A549 (cell line): ENCODE measurements at regions not wholly inside any gene's neighbourhood (a gene's known extent, or its start where the extent isn't known, plus 50 kb on each side); places are given as distances from the start of the nearest gene placed in this dataset.

ENCODE experiments used
- ATAC-seq, 2 experiments: fragments of 200-7000 bp in 1 of 2; fragments of >200 bp in 1 of 2; cut with Nextera tagmentation in 1 of 2; cut with Tn5 transposase in 1 of 2; 3 replicates each; pipeline versions ENCODE4 v1.8.0 to v1.9.1; 2018 to 2020; ENCODE audit warnings: mild to moderate bottlenecking in 1 of 2, moderate library complexity in 1 of 2
- CTCF ChIA-PET: fragments of 300-600 bp; sonication (Branson Sonifier 250); formaldehyde crosslinking; extraction: SDS; loops from one replicate; lab custom pipeline; 2021; ENCODE audit warnings: antibody characterized with exemption, inconsistent platforms; lab: Yijun Ruan, JAX
- POLR2A ChIA-PET: fragments of 350-600 bp; formaldehyde crosslinking; extraction: SDS; loops from one replicate; lab custom pipeline; 2021; ENCODE audit warnings: antibody characterized with exemption, inconsistent platforms; lab: Yijun Ruan, JAX
- DNase-seq, 2 experiments: peaks; one replicate each; pipeline versions ENCODE4 v3.0.0 to v3.0.0-alpha.2; 2011 to 2016; ENCODE audit warnings: low read depth in 1 of 2, low spot score in 1 of 2
- FAIRE-seq: peaks from 2 replicates; lab custom pipeline; 2011; peaks lifted over from hg19 to GRCh38; lab: Jason Lieb, UNC
- H3K27ac ChIP-seq, 2 experiments: fragments of >200 bp; sonication (Bioruptor Twin); formaldehyde crosslinking; 3 replicates each; pipeline ENCODE4 v1.5.1; 2016 to 2017
- H3K4me1 ChIP-seq: fragments of >200 bp; sonication (Bioruptor Twin); formaldehyde crosslinking; 3 replicates; pipeline ENCODE4 v1.6.1; 2016
- H3K4me2 ChIP-seq: fragments of >200 bp; sonication (Bioruptor Twin); formaldehyde crosslinking; 3 replicates; pipeline ENCODE4 v1.6.1; 2016
- H3K4me3 ChIP-seq: fragments of >200 bp; sonication (Bioruptor Twin); formaldehyde crosslinking; 3 replicates; pipeline ENCODE4 v1.5.1; 2016
- H3K9me3 ChIP-seq: fragments of >200 bp; sonication (Bioruptor Twin); formaldehyde crosslinking; 3 replicates; pipeline ENCODE4 v1.6.1; 2016
- BHLHE40 ChIP-seq: IDR thresholded peaks from 2 replicates; pipeline ENCODE4 v1.6.1; 2012; ENCODE audit warnings: low read depth, low read length, inconsistent platforms
- CBX8 ChIP-seq: fragments of 200-600 bp; sonication (generic); IDR thresholded peaks from 2 replicates; pipeline ENCODE4 v1.6.1; 2016
- EP300 ChIP-seq, 2 experiments: fragments of >200 bp; sonication (Bioruptor Twin); formaldehyde crosslinking; IDR thresholded peaks; 2 replicates in 1 of 2; 3 replicates in 1 of 2; pipeline ENCODE4 v1.6.1; 2016 to 2017
- FOSB ChIP-seq: fragments of 250-450 bp; sonication (Bioruptor Pico); IDR thresholded peaks from 2 replicates; pipeline ENCODE4 v1.5.0; 2020; ENCODE audit warnings: mild to moderate bottlenecking, moderate library complexity
- GATA3 ChIP-seq: IDR thresholded peaks from 2 replicates; pipeline ENCODE4 v1.6.1; 2012; ENCODE audit warnings: borderline replicate concordance
- HDAC2 ChIP-seq: fragments of 200-600 bp; sonication (generic); IDR thresholded peaks from 2 replicates; pipeline ENCODE4 v1.6.1; 2016
- HES2 ChIP-seq: fragments of >200 bp; sonication (Bioruptor Twin); formaldehyde crosslinking; IDR thresholded peaks from 2 replicates; pipeline ENCODE4 v1.6.1; 2016
- HOXA7 ChIP-seq: fragments of 250-450 bp; sonication (Bioruptor Pico); IDR thresholded peaks from 2 replicates; pipeline ENCODE4 v1.5.0; 2020; ENCODE audit warnings: mild to moderate bottlenecking, moderate library complexity
- HOXB13 ChIP-seq: fragments of 250-450 bp; sonication (Bioruptor Pico); IDR thresholded peaks from 2 replicates; pipeline ENCODE4 v1.5.0; 2020; ENCODE audit warnings: low read depth, mild to moderate bottlenecking, moderate library complexity
- KDM1A ChIP-seq: fragments of 200-600 bp; sonication (generic); IDR thresholded peaks from 2 replicates; pipeline ENCODE4 v1.6.1; 2016; ENCODE audit warnings: low read depth, mild to moderate bottlenecking
- KDM5A ChIP-seq: fragments of 200-600 bp; sonication (generic); IDR thresholded peaks from 2 replicates; pipeline ENCODE4 v1.6.1; 2016; ENCODE audit warnings: antibody characterized with exemption, mild to moderate bottlenecking
- MAFK ChIP-seq: fragments of 450-650 bp; IDR thresholded peaks from 2 replicates; pipeline ENCODE4 v1.6.1; 2014; ENCODE audit not compliant: partially characterized antibody
- MAX ChIP-seq: IDR thresholded peaks from 2 replicates; pipeline ENCODE4 v1.6.1; 2012
- NFE2L2 ChIP-seq: fragments of 150-350 bp; conservative IDR thresholded peaks from 2 replicates; pipeline ENCODE4 v1.6.1; 2014; ENCODE audit warnings: low read length
- NR3C1 ChIP-seq: fragments of >200 bp; sonication (Bioruptor Twin); formaldehyde crosslinking; IDR thresholded peaks from 3 replicates; pipeline ENCODE4 v1.6.1; 2017
- POLR2A ChIP-seq: IDR thresholded peaks from 2 replicates; pipeline ENCODE4 v1.6.1; 2012; ENCODE audit warnings: mild to moderate bottlenecking, low read length
- POLR2AphosphoS2 ChIP-seq: conservative IDR thresholded peaks from 2 replicates; pipeline ENCODE4 v1.6.1; 2012; ENCODE audit warnings: low read length, improper control_type of control experiment, inconsistent platforms
- RAD21 ChIP-seq, 2 experiments: fragments of >200 bp in 1 of 2; sonication (Bioruptor Twin) in 1 of 2; formaldehyde crosslinking in 1 of 2; IDR thresholded peaks in 1 of 2; conservative IDR thresholded peaks in 1 of 2; 2 replicates in 1 of 2; 3 replicates in 1 of 2; pipeline ENCODE4 v1.6.1; 2012 to 2018; ENCODE audit warnings: inconsistent platforms in 1 of 2
- RARB ChIP-seq: fragments of 250-450 bp; sonication (Bioruptor Pico); IDR thresholded peaks from 2 replicates; pipeline ENCODE4 v1.8.0; 2021; ENCODE audit warnings: mild to moderate bottlenecking, moderate library complexity
- RCOR1 ChIP-seq: fragments of 150-350 bp; IDR thresholded peaks from 2 replicates; pipeline ENCODE4 v1.6.1; 2014; ENCODE audit warnings: antibody characterized with exemption, low read length, low read depth
- RFX5 ChIP-seq: fragments of 450-650 bp; IDR thresholded peaks from 2 replicates; pipeline ENCODE4 v1.7.1; 2014; ENCODE audit warnings: antibody characterized with exemption, mild to moderate bottlenecking, moderate library complexity
- SMC3 ChIP-seq: fragments of >200 bp; sonication (Bioruptor Twin); formaldehyde crosslinking; IDR thresholded peaks from 3 replicates; pipeline ENCODE4 v1.6.1; 2018; ENCODE audit warnings: inconsistent platforms
- SREBF2 ChIP-seq: fragments of 450-650 bp; IDR thresholded peaks from 2 replicates; pipeline ENCODE4 v1.6.1; 2014; ENCODE audit warnings: mild to moderate bottlenecking, moderate library complexity
- TP53 ChIP-seq: fragments of 250-450 bp; sonication (Bioruptor Pico); IDR thresholded peaks from 2 replicates; pipeline ENCODE4 v1.5.0; 2021; ENCODE audit warnings: mild to moderate bottlenecking, moderate library complexity
- ZFP36 ChIP-seq: fragments of 450-650 bp; IDR thresholded peaks from 2 replicates; pipeline ENCODE4 v1.6.1; 2014; ENCODE audit warnings: borderline replicate concordance; ENCODE audit not compliant: partially characterized antibody
- ZSCAN20 ChIP-seq: fragments of 250-450 bp; sonication (Bioruptor Pico); IDR thresholded peaks from 2 replicates; pipeline ENCODE4 v1.8.0; 2022; ENCODE audit warnings: mild to moderate bottlenecking, moderate library complexity
- WGBS: methylation state at CpG from one replicate; pipeline ENCODE4 v1.1.6; 2017; ENCODE audit errors: missing lambda C conversion rate; 5-methylcytosine and 5-hydroxymethylcytosine counted together

GRCh38 chr2:219908538-219908937, 281.1 kb downstream of the SLC4A3 start:
- TF ChIP-seq RARB (CRISPR knock-in tag): no peak
- no peak for TF ChIP-seq POLR2AphosphoS2
- peak; percentile 17 to 34; a peak in 1 of 5 replicates for TF ChIP-seq RAD21 (conservative IDR thresholded peaks at IDR 0.05 in 1 of 2, IDR thresholded peaks at IDR 0.05 in 1 of 2)
- TF ChIP-seq, all 56 proteins: peak for 1
- no peaks in the 10 kb centered on the region for H3K9me3 ChIP-seq
- FAIRE-seq (no peak), DNase-seq (peak in 1 of 2 experiments; percentile 5), ATAC-seq (no peak)
- 35% methylated on average over 2 of the region's 2 CpGs for WGBS
- H3K4me1 ChIP-seq: no peaks in the 10 kb centered on the region
- ChIA-PET POLR2A (no interaction called here), CTCF (no interaction called here)
- H3K27ac ChIP-seq: no peak overlapping the region
- H3K4me3 ChIP-seq: no peak overlapping the region
- no peak overlapping the region for H3K4me2 ChIP-seq

- H3K4me3 ChIP-seq: no peak overlapping the region
- H3K9me3 ChIP-seq: no peaks in the 10 kb centered on the region
- POLR2A ChIA-PET: no interaction called here
- TF ChIP-seq RCOR1 (no peak), HES2 (no peak), BHLHE40 (no peak), ZFP36 (no peak), RARB (CRISPR knock-in tag) (no peak), MAFK (no peak), FOSB (CRISPR knock-in tag) (no peak), SREBF2 (no peak), HDAC2 (no peak), HOXB13 (no peak), POLR2A (no peak), SMC3 (no peak), KDM5A (no peak), NFE2L2 (no peak), RFX5 (no peak), TP53 (no peak)
- FAIRE-seq: no peak
- no peak for DNase-seq
- no peak overlapping the region for H3K27ac ChIP-seq
- H3K4me2 ChIP-seq: no peak overlapping the region
- no peaks in the 10 kb centered on the region for H3K4me1 ChIP-seq
- ATAC-seq: no peak
- WGBS: 28% methylated on average over 4 of the region's 4 CpGs
- CTCF ChIA-PET: interaction anchor here (1.3 kb wide), 1 partner anchor 53 kb away, joined by 3 read pairs; no protein-coding TSS in a partner anchor
Measured at GRCh38 chr2:219911541-219911940, 284.1 kb downstream of the SLC4A3 start.

- FAIRE-seq: no peak
- CTCF ChIA-PET: interaction anchor here (0.9 to 1.3 kb wide), 2 partner anchors 54 to 108 kb away, joined by 3 read pairs; no protein-coding TSS in a partner anchor
- H3K4me2 ChIP-seq: no peak overlapping the region
Measured at GRCh38 chr2:219912491-219912921, 285.1 kb downstream of the SLC4A3 start.

GRCh38 chr2:219914577-219914976, 287.1 kb downstream of the SLC4A3 start:
- 54% methylated on average over 5 of the region's 5 CpGs for whole genome bisulfite sequencing
- FAIRE-seq (no peak), ATAC-seq (no peak), DNase-seq (no peak)
- no peak overlapping the region for H3K27ac ChIP-seq
- H3K4me2 ChIP-seq: no peak overlapping the region
- POLR2A ChIA-PET: no interaction called here
- no peak overlapping the region for H3K4me3 ChIP-seq
- H3K4me1 ChIP-seq: no peaks in the 10 kb centered on the region
- CTCF ChIA-PET: interaction anchor here (0.6 to 1.6 kb wide), 2 partner anchors 10 to 245 kb away, joined by 3 read pairs; no protein-coding TSS in a partner anchor
- TF ChIP-seq KDM1A: no peak
- no peak for TF ChIP-seq CBX8
- TF ChIP-seq NR3C1: no peak
- TF ChIP-seq MAX: no peak
- no peak for TF ChIP-seq GATA3
- TF ChIP-seq ZSCAN20: no peak
- TF ChIP-seq SMC3: no peak
- H3K9me3 ChIP-seq: no peaks in the 10 kb centered on the region

More at GRCh38 chr2:219912491-219912921, 285.1 kb downstream of the SLC4A3 start:
- Histone ChIP-seq H3K9me3 (no peaks in the 10 kb centered on the region), H3K4me3 (no peak overlapping the region), H3K4me1 (no peaks in the 10 kb centered on the region)
- POLR2A ChIA-PET: no interaction called here
- WGBS: 46% methylated on average over 7 of the region's 7 CpGs
- ATAC-seq: no peak
- TF ChIP-seq EP300 (IDR thresholded peaks at IDR 0.05): no peak
- no peak for TF ChIP-seq POLR2AphosphoS2
- TF ChIP-seq HOXA7 (CRISPR knock-in tag): no peak
- TF ChIP-seq HDAC2: no peak
- no peak for TF ChIP-seq KDM5A
- TF ChIP-seq, all 56 proteins: peak for 0
- no peak for DNase-seq
- no peak overlapping the region for H3K27ac ChIP-seq
